ENCODE measurements at regions not wholly inside any gene's neighbourhood (a gene's known extent, or its start where the extent isn't known, plus 50 kb on each side); places are given as distances from the start of the nearest gene placed in this dataset.
A peak's percentile ranks its signal among the peaks of the same experiment; 100 is the strongest.
"Not testable (repeated sequence)": the region's sequence is repeated elsewhere in the genome, so short reads cannot be mapped to it uniquely, and the experiment has no call there.

DNA sequence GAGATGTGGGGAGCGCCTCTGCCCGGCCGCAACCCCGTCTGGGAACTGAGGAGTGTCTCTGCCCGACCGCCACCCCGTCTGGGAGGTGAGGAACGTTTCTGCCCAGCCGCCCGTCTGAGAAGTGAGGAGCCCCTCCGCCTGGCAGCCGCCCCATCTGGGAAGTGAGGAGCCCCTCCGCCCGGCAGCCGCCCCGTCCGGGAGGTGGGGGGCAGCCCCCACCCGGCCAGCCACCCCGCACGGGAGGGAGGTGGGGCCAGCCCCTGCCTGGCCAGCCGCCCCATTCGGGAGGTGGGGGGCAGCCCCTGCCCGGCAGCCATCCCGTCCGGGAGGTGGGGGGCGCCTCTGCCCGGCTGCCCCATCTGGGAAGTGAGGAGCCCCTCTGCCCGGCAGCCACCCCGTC lies 137.7 kb downstream of the KBTBD2 start:
- ATAC-seq; in situ Hi-C loops (cut with HindIII; ENCODE audit: low pct_unique_long_range_greater_than_20kb, low sequenced_read_pairs); DNase-seq (ENCODE audit: low read depth, low spot score); H3K9me3 ChIP-seq (ENCODE audit: control insufficient read depth, insufficient read depth, low read depth, low read length); H3K4me1 ChIP-seq (ENCODE audit: control insufficient read depth, insufficient read depth, low read length); H3K27ac ChIP-seq (ENCODE audit: low read length); POLR2A ChIA-PET; BruUV-seq (replicated peaks); H3K4me3 ChIP-seq (ENCODE audit: low read depth in 2 of 2, low read length in 2 of 2); intact Hi-C loops (cut with micrococcal nuclease; ENCODE audit: unreplicated experiment); H3K36me3 ChIP-seq (ENCODE audit: control insufficient read depth, insufficient read depth, low read length); H3K27me3 ChIP-seq (ENCODE audit: control insufficient read depth, insufficient read depth, low read length); CTCF ChIA-PET: not testable (repeated sequence)

DNA sequence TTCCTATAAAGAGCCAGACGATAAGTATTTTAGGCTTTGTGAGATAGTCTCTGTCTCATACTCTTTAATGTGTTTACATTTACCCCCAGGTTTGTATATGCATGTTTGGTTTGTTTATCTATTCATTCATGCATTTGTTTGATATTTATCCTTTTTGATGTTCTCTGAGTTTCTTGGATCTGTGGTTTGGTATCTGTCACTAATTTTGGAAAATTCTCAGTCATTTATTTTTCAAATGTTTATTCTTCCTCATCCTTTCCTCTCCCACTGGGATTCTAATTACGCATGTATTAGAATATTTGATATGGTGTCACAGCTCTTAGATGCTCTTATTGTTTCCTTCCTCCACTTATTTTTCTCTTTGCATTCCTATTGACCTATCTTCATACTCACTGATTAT lies 143.2 kb downstream of the KBTBD2 start:
- H3K27me3 ChIP-seq (ENCODE audit: control insufficient read depth, insufficient read depth, low read length); H3K4me3 ChIP-seq (ENCODE audit: low read depth in 2 of 2, low read length in 2 of 2); ATAC-seq; H3K27ac ChIP-seq (ENCODE audit: low read length); H3K4me1 ChIP-seq (ENCODE audit: control insufficient read depth, insufficient read depth, low read length); in situ Hi-C loops (cut with HindIII; ENCODE audit: low pct_unique_long_range_greater_than_20kb, low sequenced_read_pairs); CTCF ChIA-PET; H3K9me3 ChIP-seq (ENCODE audit: control insufficient read depth, insufficient read depth, low read depth, low read length); DNase-seq (ENCODE audit: low read depth, low spot score); BruUV-seq (replicated peaks); H3K36me3 ChIP-seq (ENCODE audit: control insufficient read depth, insufficient read depth, low read length); intact Hi-C loops (cut with micrococcal nuclease; ENCODE audit: unreplicated experiment); POLR2A ChIA-PET: not testable (repeated sequence)

DNA sequence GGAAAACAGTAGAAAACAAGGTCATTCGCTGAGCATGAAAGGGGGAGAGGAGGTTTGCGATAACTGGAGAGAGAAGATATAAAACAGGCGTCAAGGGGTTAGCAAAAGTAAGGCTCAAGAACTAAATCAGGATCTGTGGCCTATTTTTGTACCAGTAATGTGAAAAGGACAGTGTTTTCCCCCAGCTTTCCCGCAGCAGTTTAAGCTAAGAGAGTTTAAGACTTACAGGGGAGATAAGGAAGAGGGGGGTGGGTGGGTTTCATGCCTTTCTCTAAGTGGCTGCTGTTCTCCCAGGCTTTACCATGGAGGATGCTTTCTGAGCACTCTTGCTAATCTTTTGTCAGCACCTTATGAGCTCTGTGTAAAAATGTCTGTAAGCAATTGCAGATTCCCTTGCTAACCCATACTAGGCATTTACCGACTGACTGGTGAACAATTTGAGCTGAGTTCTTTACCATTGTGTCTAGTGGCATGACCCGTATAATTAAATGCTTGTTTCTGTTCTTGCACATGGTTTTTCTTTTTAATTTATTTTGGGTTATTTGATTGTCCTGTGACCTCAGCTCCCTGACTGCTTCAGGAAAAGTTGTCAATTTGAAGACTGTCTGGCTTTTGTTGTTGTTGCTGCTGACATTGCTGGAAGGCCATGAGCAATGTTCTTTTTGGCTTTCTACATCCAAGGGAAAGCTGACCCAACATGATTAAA lies 144.0 kb downstream of the KBTBD2 start:
- H3K9me3 ChIP-seq (ENCODE audit: control insufficient read depth, insufficient read depth, low read depth, low read length); H3K27ac ChIP-seq (ENCODE audit: low read length); in situ Hi-C loops (cut with HindIII; ENCODE audit: low pct_unique_long_range_greater_than_20kb, low sequenced_read_pairs); H3K27me3 ChIP-seq (ENCODE audit: control insufficient read depth, insufficient read depth, low read length); ATAC-seq; POLR2A ChIA-PET; H3K36me3 ChIP-seq (ENCODE audit: control insufficient read depth, insufficient read depth, low read length); BruUV-seq (replicated peaks); DNase-seq (ENCODE audit: low read depth, low spot score); H3K4me3 ChIP-seq (ENCODE audit: low read depth in 2 of 2, low read length in 2 of 2); H3K4me1 ChIP-seq (ENCODE audit: control insufficient read depth, insufficient read depth, low read length); intact Hi-C loops (cut with micrococcal nuclease; ENCODE audit: unreplicated experiment); CTCF ChIA-PET: not testable (repeated sequence)

DNA sequence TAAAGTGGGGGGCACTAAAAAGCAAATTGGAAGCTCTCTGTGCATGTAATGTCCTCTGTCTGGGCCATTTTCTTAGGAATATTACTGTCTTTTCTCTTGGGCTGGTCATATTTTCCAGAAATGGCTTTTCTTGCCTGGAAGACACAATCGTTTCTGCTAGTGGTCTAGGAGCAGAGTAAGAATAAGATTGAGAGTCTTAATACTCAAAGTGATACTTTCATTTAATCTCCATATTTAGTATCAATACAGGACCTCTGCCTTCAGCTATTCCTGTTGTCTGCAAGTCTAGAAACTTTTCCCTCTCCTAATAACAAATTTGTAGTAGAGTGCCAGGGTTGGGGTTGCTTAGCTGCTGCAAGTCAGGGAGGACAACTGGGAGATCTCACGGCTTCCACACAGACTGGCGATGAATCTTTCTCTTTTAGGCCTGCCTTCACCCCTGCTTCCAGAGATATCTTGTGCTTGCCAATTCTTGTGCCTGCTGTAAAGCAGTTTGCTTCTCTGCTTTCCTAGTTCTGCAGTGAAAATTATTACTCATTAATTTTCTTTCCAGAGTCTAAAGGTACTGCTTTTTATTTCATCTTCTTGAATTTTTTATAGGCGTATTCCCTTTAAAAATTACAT lies 149.6 kb downstream of the KBTBD2 start:
- H3K27ac ChIP-seq (ENCODE audit: low read length); H3K4me3 ChIP-seq (ENCODE audit: low read depth in 2 of 2, low read length in 2 of 2); H3K36me3 ChIP-seq (ENCODE audit: control insufficient read depth, insufficient read depth, low read length); H3K4me1 ChIP-seq (ENCODE audit: control insufficient read depth, insufficient read depth, low read length); ATAC-seq; CTCF ChIA-PET; DNase-seq (ENCODE audit: low read depth, low spot score); in situ Hi-C loops (cut with HindIII; ENCODE audit: low pct_unique_long_range_greater_than_20kb, low sequenced_read_pairs); POLR2A ChIA-PET; BruUV-seq (replicated peaks); H3K9me3 ChIP-seq (ENCODE audit: control insufficient read depth, insufficient read depth, low read depth, low read length); H3K27me3 ChIP-seq (ENCODE audit: control insufficient read depth, insufficient read depth, low read length); intact Hi-C loops (cut with micrococcal nuclease; ENCODE audit: unreplicated experiment): not testable (repeated sequence)

DNA sequence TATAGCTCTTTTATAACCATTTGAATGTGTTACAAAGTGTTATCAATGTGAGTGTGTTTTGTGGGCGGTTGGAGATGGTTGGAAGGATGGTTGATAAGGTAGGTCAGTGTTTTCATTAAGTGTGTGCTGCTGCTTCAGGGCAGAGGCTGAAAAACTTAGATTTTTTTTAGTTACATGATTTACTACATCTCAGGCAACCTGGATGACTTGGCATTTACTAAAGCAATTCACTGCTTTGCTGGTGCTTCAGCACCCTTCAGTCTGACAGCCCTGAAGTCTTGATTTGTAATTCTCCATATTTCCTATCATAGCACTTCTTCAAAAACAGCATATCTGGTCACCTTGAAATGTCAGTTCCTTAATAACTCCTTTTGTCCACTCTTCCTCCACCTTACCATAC lies 151.8 kb downstream of the KBTBD2 start:
- H3K4me1 ChIP-seq (ENCODE audit: control insufficient read depth, insufficient read depth, low read length); H3K36me3 ChIP-seq (ENCODE audit: control insufficient read depth, insufficient read depth, low read length); H3K9me3 ChIP-seq (ENCODE audit: control insufficient read depth, insufficient read depth, low read depth, low read length); H3K27ac ChIP-seq (ENCODE audit: low read length); BruUV-seq (replicated peaks); intact Hi-C loops (cut with micrococcal nuclease; ENCODE audit: unreplicated experiment); CTCF ChIA-PET; in situ Hi-C loops (cut with HindIII; ENCODE audit: low pct_unique_long_range_greater_than_20kb, low sequenced_read_pairs); POLR2A ChIA-PET; H3K27me3 ChIP-seq (ENCODE audit: control insufficient read depth, insufficient read depth, low read length); ATAC-seq; DNase-seq (ENCODE audit: low read depth, low spot score); H3K4me3 ChIP-seq (ENCODE audit: low read depth in 2 of 2, low read length in 2 of 2): not testable (repeated sequence)

DNA sequence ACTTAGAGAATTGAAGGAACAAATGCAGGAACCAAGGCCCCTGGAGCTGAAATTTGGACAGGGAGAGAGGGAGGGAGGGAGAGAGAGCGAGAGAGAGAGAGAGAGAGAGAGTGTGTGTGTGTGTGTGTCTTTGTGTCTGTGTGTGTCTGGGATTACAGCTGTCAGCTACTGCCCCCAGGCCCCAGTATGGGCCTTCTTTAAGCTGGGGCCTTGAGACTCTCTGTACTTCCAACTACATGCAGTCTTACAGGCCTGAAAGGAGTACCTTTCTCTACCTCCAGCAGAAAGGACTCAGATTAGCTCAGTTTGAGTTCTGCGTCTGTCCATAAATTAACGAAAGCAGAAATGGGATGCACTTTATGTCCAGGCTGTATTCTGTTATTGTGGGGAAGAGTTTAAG lies 153.2 kb downstream of the KBTBD2 start:
- not testable (repeated sequence) for H3K27me3 ChIP-seq (ENCODE audit: control insufficient read depth, insufficient read depth, low read length)

DNA sequence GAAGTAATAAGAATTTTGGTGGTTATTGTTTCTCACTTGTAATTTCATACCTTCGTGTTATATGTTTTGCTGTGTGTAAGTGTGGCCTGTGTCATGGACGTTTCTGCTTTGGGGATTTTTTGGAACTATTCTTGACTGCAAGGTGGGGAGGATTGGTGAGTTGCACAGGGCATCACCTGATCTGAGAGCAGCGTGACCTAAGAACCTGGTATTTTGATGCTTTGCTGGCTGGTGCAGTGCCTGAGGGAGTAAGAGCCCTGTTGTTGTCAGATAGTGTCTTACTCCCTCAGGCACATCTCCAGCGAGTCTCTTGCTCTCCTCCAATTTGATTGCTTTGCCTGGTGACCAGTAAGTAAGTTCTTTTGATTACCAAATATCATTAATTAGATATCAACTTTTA lies 158.8 kb downstream of the KBTBD2 start:
- H3K4me3 ChIP-seq (ENCODE audit: low read depth in 2 of 2, low read length in 2 of 2); CTCF ChIA-PET; POLR2A ChIA-PET; intact Hi-C loops (cut with micrococcal nuclease; ENCODE audit: unreplicated experiment); H3K27me3 ChIP-seq (ENCODE audit: control insufficient read depth, insufficient read depth, low read length); BruUV-seq (replicated peaks); ATAC-seq; DNase-seq (ENCODE audit: low read depth, low spot score); in situ Hi-C loops (cut with HindIII; ENCODE audit: low pct_unique_long_range_greater_than_20kb, low sequenced_read_pairs); H3K9me3 ChIP-seq (ENCODE audit: control insufficient read depth, insufficient read depth, low read depth, low read length); H3K36me3 ChIP-seq (ENCODE audit: control insufficient read depth, insufficient read depth, low read length): not testable (repeated sequence)
- peak overlapping the region; percentile 35; the same call in 1 of the 2 replicates for H3K27ac ChIP-seq (ENCODE audit: low read length)
- H3K4me1 ChIP-seq (ENCODE audit: control insufficient read depth, insufficient read depth, low read length): peaks cover 12% of the 10 kb centered on the region; the same call in 1 of the 2 replicates

More for the DNA sequence above, 153.2 kb downstream of the KBTBD2 start:
- intact Hi-C loops (cut with micrococcal nuclease; ENCODE audit: unreplicated experiment); DNase-seq (ENCODE audit: low read depth, low spot score); in situ Hi-C loops (cut with HindIII; ENCODE audit: low pct_unique_long_range_greater_than_20kb, low sequenced_read_pairs); BruUV-seq (replicated peaks); H3K4me1 ChIP-seq (ENCODE audit: control insufficient read depth, insufficient read depth, low read length); H3K36me3 ChIP-seq (ENCODE audit: control insufficient read depth, insufficient read depth, low read length); H3K9me3 ChIP-seq (ENCODE audit: control insufficient read depth, insufficient read depth, low read depth, low read length); H3K4me3 ChIP-seq (ENCODE audit: low read depth in 2 of 2, low read length in 2 of 2); CTCF ChIA-PET; H3K27ac ChIP-seq (ENCODE audit: low read length): not testable (repeated sequence)
- POLR2A ChIA-PET: interaction anchor here (0.7 kb wide), 1 partner anchor 27 kb away, joined by 5 read pairs; no protein-coding TSS in a partner anchor
- ATAC-seq: peak; percentile 71

Measured in Panc1 (cell line).